ENCODE measurements at regions not wholly inside any gene's neighbourhood (a gene's known extent, or its start where the extent isn't known, plus 50 kb on each side); places are given as distances from the start of the nearest gene placed in this dataset.

GRCh38 chr5:14016549-14016948, 72.1 kb upstream of the DNAH5 start:
- TF ChIP-seq, protein P1, sequence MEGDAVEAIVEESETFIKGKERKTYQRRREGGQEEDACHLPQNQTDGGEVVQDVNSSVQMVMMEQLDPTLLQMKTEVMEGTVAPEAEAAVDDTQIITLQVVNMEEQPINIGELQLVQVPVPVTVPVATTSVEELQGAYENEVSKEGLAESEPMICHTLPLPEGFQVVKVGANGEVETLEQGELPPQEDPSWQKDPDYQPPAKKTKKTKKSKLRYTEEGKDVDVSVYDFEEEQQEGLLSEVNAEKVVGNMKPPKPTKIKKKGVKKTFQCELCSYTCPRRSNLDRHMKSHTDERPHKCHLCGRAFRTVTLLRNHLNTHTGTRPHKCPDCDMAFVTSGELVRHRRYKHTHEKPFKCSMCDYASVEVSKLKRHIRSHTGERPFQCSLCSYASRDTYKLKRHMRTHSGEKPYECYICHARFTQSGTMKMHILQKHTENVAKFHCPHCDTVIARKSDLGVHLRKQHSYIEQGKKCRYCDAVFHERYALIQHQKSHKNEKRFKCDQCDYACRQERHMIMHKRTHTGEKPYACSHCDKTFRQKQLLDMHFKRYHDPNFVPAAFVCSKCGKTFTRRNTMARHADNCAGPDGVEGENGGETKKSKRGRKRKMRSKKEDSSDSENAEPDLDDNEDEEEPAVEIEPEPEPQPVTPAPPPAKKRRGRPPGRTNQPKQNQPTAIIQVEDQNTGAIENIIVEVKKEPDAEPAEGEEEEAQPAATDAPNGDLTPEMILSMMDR (IDR thresholded peaks at IDR 0.05): no peak
- no peak for TF ChIP-seq POLR2A (IDR thresholded peaks at IDR 0.05)

Data from thyroid gland (tissue), 4 donors.